ENCODE measurements at regions not wholly inside any gene's neighbourhood (a gene's known extent, or its start where the extent isn't known, plus 50 kb on each side); places are given as distances from the start of the nearest gene placed in this dataset.

DNA sequence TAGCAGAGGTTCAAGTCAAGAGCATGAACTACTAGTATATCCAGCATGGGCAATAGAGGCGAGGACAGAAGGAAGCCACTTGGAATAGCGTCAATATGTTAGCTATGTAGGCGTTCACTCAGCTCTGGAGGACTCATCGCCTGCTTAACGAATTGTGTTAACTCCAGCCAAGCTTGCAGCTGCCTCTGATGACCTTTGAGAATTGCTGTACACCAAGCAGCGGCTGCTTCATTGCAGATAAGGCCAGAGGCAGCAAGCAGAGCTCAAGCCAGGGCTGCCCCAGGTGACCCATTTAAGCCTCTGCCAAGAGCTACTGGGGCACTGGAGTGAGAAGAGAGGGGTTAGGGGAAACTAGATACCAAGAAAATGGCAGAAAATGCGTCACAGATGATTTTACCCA is 160.2 kb upstream of the IGFBP7 start:
- Histone ChIP-seq H3K4me1 (ENCODE audit: control insufficient read depth, insufficient read depth, low read length) (peaks cover 10% of the 10 kb centered on the region), H3K27me3 (ENCODE audit: control insufficient read depth, insufficient read depth, low read length) (no peaks in the 10 kb centered on the region), H3K9ac (ENCODE audit: low read length) (no peak overlapping the region), H3K27ac (ENCODE audit: low read depth, low read length) (no peak overlapping the region), H3K36me3 (ENCODE audit: control insufficient read depth, insufficient read depth, low read length) (no peaks in the 10 kb centered on the region), H3K9me3 (ENCODE audit: control insufficient read depth, insufficient read depth, low read depth, low read length) (0 out of 2 replicates have a peak, but pooled peaks cover 6% of the 10 kb centered on the region), H3K4me3 (ENCODE audit: low read depth, low read length) (no peak overlapping the region)

DNA sequence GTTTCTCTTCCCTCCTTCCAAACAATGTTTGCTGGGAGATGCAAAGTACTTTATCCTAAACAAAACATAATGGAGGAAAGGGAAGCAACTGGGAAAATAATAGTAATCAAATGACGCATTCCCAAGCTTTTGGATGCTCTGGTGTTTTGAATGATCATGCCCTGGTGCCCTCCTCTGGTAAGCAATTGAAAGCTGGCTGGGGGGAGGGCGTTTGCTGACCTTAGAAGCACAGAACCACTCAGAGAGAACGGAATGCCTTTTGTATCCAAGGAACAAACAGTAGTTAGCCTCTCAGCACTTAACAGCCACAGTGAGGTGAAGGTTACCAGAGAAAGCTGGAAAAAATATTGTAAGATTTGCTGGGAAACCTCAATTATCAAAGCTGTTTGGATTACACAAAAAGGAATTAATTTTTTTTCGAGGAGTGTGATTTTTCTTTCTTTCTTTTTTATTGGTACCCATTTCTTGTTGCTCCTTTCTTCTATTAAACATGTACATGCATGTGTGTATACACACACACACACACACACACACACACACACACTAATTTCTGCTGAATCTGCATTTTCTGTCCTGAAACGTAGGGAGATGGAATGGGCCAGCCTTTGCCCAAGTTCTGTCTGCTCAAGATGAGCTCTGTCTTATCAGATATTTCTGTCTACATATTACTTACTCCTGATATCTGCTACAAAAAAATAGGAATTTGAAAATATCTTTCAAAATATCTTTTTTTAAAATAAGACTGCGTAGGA is 155.8 kb upstream of the IGFBP7 start:
- H3K9ac ChIP-seq (ENCODE audit: low read length), result no peak overlapping the region
- H3K9me3 ChIP-seq (ENCODE audit: control insufficient read depth, insufficient read depth, low read depth, low read length), result peaks cover 4% of the 10 kb centered on the region; the same call in 1 of the 2 replicates
- H3K27ac ChIP-seq (ENCODE audit: low read depth, low read length), result no peak overlapping the region
- peaks cover 12% of the 10 kb centered on the region for H3K4me1 ChIP-seq (ENCODE audit: control insufficient read depth, insufficient read depth, low read length)
- H3K27me3 ChIP-seq (ENCODE audit: control insufficient read depth, insufficient read depth, low read length), result no peaks in the 10 kb centered on the region
- no peak overlapping the region for H3K4me3 ChIP-seq (ENCODE audit: low read depth, low read length)
- H3K36me3 ChIP-seq (ENCODE audit: control insufficient read depth, insufficient read depth, low read length), result no peaks in the 10 kb centered on the region

DNA sequence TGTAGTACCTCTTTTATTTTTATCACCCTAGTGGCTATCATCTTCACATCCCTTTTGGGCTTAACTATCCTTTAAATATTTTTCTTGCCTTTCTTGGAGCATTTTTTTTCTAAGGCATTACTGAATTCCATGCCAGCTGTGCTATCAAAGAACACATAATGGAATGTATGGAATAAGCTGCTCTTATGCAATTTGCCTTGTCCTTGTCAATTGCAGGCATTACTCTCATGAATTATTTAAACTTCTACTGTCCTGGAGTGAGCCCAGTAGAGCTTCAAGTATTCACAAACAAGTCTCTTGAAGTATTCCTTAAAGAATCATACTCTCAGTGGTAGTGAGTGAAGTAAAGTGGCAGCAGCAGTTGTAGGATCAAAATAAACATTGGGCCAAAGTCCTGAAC is 144.6 kb upstream of the IGFBP7 start:
- H3K4me1 ChIP-seq (ENCODE audit: control insufficient read depth, insufficient read depth, low read length), result peaks cover 5% of the 10 kb centered on the region; the same call in 1 of the 2 replicates
- H3K36me3 ChIP-seq (ENCODE audit: control insufficient read depth, insufficient read depth, low read length), result no peaks in the 10 kb centered on the region
- no peak overlapping the region for H3K27ac ChIP-seq (ENCODE audit: low read depth, low read length)
- 0 out of 2 replicates have a peak, but pooled peaks cover 5% of the 10 kb centered on the region for H3K9me3 ChIP-seq (ENCODE audit: control insufficient read depth, insufficient read depth, low read depth, low read length)
- no peak overlapping the region for H3K9ac ChIP-seq (ENCODE audit: low read length)
- no peaks in the 10 kb centered on the region for H3K27me3 ChIP-seq (ENCODE audit: control insufficient read depth, insufficient read depth, low read length)
- no peak overlapping the region for H3K4me3 ChIP-seq (ENCODE audit: low read depth, low read length)

DNA sequence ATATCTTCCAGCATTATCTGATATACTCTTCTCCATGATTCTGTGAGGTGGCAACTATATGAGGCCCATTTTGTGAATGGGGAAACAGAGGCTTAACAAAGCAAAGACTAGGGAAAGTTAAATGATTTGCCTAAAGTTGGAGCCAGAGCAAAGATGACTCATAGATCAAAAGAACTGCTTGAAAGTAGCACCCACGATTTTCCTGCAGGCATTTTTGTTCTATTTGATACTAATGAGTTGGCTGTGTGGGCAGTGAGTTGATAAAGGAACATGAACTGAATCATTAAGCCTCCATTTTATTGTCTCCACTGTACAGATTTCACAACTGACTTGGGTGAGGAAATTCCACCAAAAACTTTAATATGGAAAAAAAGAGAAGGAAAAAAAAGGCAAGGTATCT is 138.9 kb upstream of the IGFBP7 start:
- H3K4me3 ChIP-seq (ENCODE audit: low read depth, low read length), result no peak overlapping the region
- no peak overlapping the region for H3K9ac ChIP-seq (ENCODE audit: low read length)
- no peaks in the 10 kb centered on the region for H3K27me3 ChIP-seq (ENCODE audit: control insufficient read depth, insufficient read depth, low read length)
- peaks cover 5% of the 10 kb centered on the region; the same call in 1 of the 2 replicates for H3K4me1 ChIP-seq (ENCODE audit: control insufficient read depth, insufficient read depth, low read length)
- H3K27ac ChIP-seq (ENCODE audit: low read depth, low read length), result no peak overlapping the region
- H3K36me3 ChIP-seq (ENCODE audit: control insufficient read depth, insufficient read depth, low read length), result no peaks in the 10 kb centered on the region
- H3K9me3 ChIP-seq (ENCODE audit: control insufficient read depth, insufficient read depth, low read depth, low read length), result 0 out of 2 replicates have a peak, but pooled peaks cover 9% of the 10 kb centered on the region

DNA sequence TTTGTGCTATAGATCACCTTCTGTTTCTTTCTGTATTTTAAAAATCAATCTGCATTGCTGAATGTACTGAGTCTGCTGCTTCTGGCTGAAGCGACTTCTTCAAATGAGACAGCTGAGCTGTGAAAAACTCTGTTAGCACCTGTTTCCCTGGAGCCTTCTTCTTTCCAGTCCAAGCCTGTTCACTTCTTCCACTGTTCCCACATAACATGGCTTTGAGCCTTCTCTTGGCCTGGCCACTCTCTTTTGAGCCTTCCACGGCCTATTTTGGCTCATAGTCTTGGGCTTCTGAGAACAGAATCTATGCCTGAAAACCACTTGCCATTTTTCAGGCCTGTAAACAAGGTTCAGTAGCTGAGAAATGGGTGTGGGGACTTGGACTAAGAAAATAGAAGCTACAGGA is 132.9 kb upstream of the IGFBP7 start:
- Histone ChIP-seq H3K9me3 (ENCODE audit: control insufficient read depth, insufficient read depth, low read depth, low read length) (0 out of 2 replicates have a peak, but pooled peaks cover 4% of the 10 kb centered on the region), H3K27ac (ENCODE audit: low read depth, low read length) (no peak overlapping the region), H3K4me1 (ENCODE audit: control insufficient read depth, insufficient read depth, low read length) (no peaks in the 10 kb centered on the region), H3K27me3 (ENCODE audit: control insufficient read depth, insufficient read depth, low read length) (no peaks in the 10 kb centered on the region), H3K9ac (ENCODE audit: low read length) (no peak overlapping the region), H3K36me3 (ENCODE audit: control insufficient read depth, insufficient read depth, low read length) (no peaks in the 10 kb centered on the region), H3K4me3 (ENCODE audit: low read depth, low read length) (no peak overlapping the region)

DNA sequence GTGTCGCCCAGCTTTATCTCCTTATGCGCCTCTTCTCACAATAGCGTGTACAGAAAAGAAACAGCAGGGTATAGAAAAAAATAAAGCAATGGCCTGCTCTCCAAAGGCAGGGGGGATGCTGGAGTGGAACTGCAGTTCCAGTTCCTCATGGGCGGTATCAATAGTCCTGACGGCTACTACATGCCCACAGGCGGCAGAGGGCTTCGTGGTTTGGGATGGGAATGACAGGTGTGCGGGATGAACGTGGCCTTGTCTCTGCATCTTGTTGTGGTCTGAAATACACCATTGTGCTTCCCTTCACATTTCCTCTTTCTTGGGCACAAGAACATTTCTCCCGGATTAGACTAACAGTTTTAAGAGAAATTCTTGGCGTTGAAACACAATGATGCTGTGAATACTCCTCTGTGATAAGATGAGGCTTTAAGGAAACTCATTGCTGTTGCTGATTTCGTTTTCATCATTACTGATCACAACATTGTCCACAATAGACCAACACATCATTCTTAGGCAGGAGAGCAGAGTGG is 124.1 kb upstream of the IGFBP7 start:
- H3K9ac ChIP-seq (ENCODE audit: low read length), result no peak overlapping the region
- no peak overlapping the region for H3K27ac ChIP-seq (ENCODE audit: low read depth, low read length)
- H3K36me3 ChIP-seq (ENCODE audit: control insufficient read depth, insufficient read depth, low read length), result no peaks in the 10 kb centered on the region
- no peaks in the 10 kb centered on the region for H3K9me3 ChIP-seq (ENCODE audit: control insufficient read depth, insufficient read depth, low read depth, low read length)
- H3K4me3 ChIP-seq (ENCODE audit: low read depth, low read length), result no peak overlapping the region
- no peaks in the 10 kb centered on the region for H3K27me3 ChIP-seq (ENCODE audit: control insufficient read depth, insufficient read depth, low read length)
- H3K4me1 ChIP-seq (ENCODE audit: control insufficient read depth, insufficient read depth, low read length), result peaks cover 9% of the 10 kb centered on the region; the same call in 1 of the 2 replicates

DNA sequence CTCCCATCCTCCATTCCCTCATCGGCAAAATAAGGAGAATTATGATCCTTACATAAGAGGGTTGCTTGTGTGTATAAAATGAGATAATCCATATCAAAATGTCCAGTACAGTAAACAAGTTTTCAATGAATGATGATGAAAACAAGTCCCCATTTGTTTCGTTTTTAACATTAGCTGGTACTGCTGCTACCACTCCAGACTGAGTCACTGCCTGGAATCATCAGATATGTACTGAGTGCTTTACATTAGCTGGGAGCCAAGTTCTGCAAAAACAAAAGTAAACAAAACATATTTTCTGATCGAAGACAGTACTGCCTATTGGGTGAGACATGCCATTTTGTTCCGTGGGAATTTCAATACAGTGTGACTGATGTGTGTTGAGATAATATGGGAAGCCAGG is 123.2 kb upstream of the IGFBP7 start:
- no peak overlapping the region for H3K9ac ChIP-seq (ENCODE audit: low read length)
- H3K4me3 ChIP-seq (ENCODE audit: low read depth, low read length), result no peak overlapping the region
- H3K4me1 ChIP-seq (ENCODE audit: control insufficient read depth, insufficient read depth, low read length), result peaks cover 9% of the 10 kb centered on the region; the same call in 1 of the 2 replicates
- no peaks in the 10 kb centered on the region for H3K9me3 ChIP-seq (ENCODE audit: control insufficient read depth, insufficient read depth, low read depth, low read length)
- H3K27me3 ChIP-seq (ENCODE audit: control insufficient read depth, insufficient read depth, low read length), result no peaks in the 10 kb centered on the region
- no peak overlapping the region for H3K27ac ChIP-seq (ENCODE audit: low read depth, low read length)
- no peaks in the 10 kb centered on the region for H3K36me3 ChIP-seq (ENCODE audit: control insufficient read depth, insufficient read depth, low read length)

DNA sequence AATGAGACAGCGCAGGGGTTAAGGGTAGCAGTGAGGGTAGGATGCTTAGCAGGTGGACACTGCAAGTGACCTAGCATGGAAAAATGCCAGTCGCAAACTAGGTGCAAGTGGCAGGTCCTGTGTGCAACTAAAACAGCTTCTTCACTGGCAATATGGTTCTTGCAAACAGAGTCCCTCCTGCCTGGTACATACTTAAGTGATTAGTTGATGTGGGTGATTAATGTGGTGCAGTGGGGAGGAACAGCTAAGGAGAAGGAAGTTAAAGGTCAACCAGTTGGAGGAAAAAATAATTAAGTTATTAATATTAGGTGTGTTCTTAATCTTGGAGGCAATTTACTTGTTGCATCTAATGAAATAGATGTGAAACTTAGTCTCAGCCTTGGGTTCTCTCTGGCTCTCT is 121.6 kb upstream of the IGFBP7 start:
- peaks cover 3% of the 10 kb centered on the region; the same call in 1 of the 2 replicates for H3K9me3 ChIP-seq (ENCODE audit: control insufficient read depth, insufficient read depth, low read depth, low read length)

DNA sequence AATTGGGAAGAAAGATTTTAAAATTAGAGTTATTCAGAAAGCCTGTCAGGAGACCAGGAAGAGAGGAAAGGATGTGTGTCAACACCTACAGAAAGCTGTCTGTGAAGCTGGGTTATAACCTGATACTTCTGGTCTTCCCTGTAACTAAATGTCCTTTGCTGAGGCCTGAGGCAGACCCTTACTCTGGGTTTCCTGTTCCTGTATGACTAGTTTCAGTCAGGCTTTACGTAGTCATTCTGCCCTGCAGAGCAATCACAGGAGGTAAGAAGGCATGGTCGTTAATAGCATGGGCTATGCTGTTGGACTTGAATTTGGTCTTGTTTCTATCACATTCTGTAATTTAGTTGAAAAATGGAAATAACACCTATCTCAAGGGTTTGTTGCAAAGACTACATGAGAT is 110.5 kb upstream of the IGFBP7 start:
- no peak overlapping the region for H3K4me3 ChIP-seq (ENCODE audit: low read depth, low read length)
- H3K9me3 ChIP-seq (ENCODE audit: control insufficient read depth, insufficient read depth, low read depth, low read length), result peaks cover 17% of the 10 kb centered on the region
- H3K27me3 ChIP-seq (ENCODE audit: control insufficient read depth, insufficient read depth, low read length), result no peaks in the 10 kb centered on the region
- H3K36me3 ChIP-seq (ENCODE audit: control insufficient read depth, insufficient read depth, low read length), result no peaks in the 10 kb centered on the region
- H3K4me1 ChIP-seq (ENCODE audit: control insufficient read depth, insufficient read depth, low read length), result peaks cover 6% of the 10 kb centered on the region
- no peak overlapping the region for H3K27ac ChIP-seq (ENCODE audit: low read depth, low read length)
- H3K9ac ChIP-seq (ENCODE audit: low read length), result no peak overlapping the region

More for the DNA sequence above, 121.6 kb upstream of the IGFBP7 start:
- H3K36me3 ChIP-seq (ENCODE audit: control insufficient read depth, insufficient read depth, low read length), result no peaks in the 10 kb centered on the region
- no peaks in the 10 kb centered on the region for H3K27me3 ChIP-seq (ENCODE audit: control insufficient read depth, insufficient read depth, low read length)
- H3K27ac ChIP-seq (ENCODE audit: low read depth, low read length), result no peak overlapping the region
- H3K4me3 ChIP-seq (ENCODE audit: low read depth, low read length), result no peak overlapping the region
- peaks cover 9% of the 10 kb centered on the region; the same call in 1 of the 2 replicates for H3K4me1 ChIP-seq (ENCODE audit: control insufficient read depth, insufficient read depth, low read length)
- no peak overlapping the region for H3K9ac ChIP-seq (ENCODE audit: low read length)

DNA sequence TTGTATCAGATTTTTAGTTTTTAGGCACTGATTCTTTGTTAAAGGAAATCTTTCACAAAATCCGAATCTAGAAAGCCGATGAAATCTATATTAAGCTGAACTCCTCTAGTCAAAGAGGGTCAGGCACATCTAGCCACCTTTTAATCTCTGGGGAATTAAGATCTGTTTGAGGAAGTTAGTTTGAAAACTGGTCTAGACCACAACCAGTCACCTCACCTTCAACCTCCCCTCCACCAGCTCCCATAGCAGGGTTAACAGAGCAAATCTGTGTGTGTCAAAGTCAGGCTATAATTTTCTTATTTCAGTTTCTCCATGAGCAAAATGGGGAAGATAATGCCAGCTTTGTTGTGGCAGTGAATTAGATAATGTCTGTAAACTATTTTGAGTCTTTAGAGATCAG is 110.0 kb upstream of the IGFBP7 start:
- H3K4me1 ChIP-seq (ENCODE audit: control insufficient read depth, insufficient read depth, low read length), result peaks cover 6% of the 10 kb centered on the region
- no peak overlapping the region for H3K4me3 ChIP-seq (ENCODE audit: low read depth, low read length)
- H3K27ac ChIP-seq (ENCODE audit: low read depth, low read length), result no peak overlapping the region
- H3K9me3 ChIP-seq (ENCODE audit: control insufficient read depth, insufficient read depth, low read depth, low read length), result peaks cover 17% of the 10 kb centered on the region
- H3K36me3 ChIP-seq (ENCODE audit: control insufficient read depth, insufficient read depth, low read length), result no peaks in the 10 kb centered on the region
- no peaks in the 10 kb centered on the region for H3K27me3 ChIP-seq (ENCODE audit: control insufficient read depth, insufficient read depth, low read length)
- no peak overlapping the region for H3K9ac ChIP-seq (ENCODE audit: low read length)

DNA sequence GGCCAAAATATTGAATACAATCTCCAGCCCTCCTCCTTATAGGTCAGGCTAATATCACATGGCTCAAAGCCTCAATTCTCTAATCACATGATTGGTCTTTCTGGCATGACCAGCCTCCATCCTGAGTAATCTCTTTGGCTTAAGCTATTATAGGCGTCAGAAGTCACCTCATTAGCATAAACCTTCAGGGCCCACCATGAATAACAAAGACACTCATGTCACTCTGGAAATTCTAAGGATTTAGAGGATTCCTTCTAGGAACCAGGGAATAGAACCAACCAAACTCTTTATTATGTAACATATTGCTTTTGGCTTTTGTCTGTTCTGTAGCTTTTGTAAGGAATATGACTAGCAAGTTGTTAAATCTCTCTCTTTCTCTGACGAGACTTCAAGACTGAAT is 109.2 kb upstream of the IGFBP7 start:
- Histone ChIP-seq H3K36me3 (ENCODE audit: control insufficient read depth, insufficient read depth, low read length) (no peaks in the 10 kb centered on the region), H3K9ac (ENCODE audit: low read length) (no peak overlapping the region), H3K9me3 (ENCODE audit: control insufficient read depth, insufficient read depth, low read depth, low read length) (peaks cover 17% of the 10 kb centered on the region), H3K4me3 (ENCODE audit: low read depth, low read length) (no peak overlapping the region), H3K27ac (ENCODE audit: low read depth, low read length) (no peak overlapping the region), H3K4me1 (ENCODE audit: control insufficient read depth, insufficient read depth, low read length) (peaks cover 6% of the 10 kb centered on the region), H3K27me3 (ENCODE audit: control insufficient read depth, insufficient read depth, low read length) (no peaks in the 10 kb centered on the region)
